ENCODE measurements at regions not wholly inside any gene's neighbourhood (a gene's known extent, or its start where the extent isn't known, plus 50 kb on each side); places are given as distances from the start of the nearest gene placed in this dataset.
"Not testable (repeated sequence)": the region's sequence is repeated elsewhere in the genome, so short reads cannot be mapped to it uniquely, and the experiment has no call there.

DNA sequence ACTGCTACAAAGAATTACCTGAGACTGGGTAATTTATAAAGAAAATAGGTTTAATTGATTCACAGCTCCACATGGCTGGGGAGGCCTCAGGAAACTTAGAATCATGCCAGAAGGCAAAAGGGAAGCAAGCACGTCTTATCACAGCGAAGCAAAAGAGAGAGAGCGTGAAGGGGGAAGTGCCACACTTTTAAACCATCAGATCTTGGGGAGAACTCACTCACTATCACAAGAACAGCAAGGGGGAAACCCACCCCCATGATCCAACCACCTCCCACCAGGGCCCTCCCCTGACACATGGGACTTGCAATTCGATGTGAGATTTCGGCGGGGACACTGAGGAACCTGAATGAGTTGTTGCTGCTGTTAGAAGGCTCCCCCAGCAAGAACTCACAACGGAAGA is 220.2 kb upstream of the PIEZO2 start:
- no peaks in the 10 kb centered on the region for H3K36me3 ChIP-seq
- no peak overlapping the region for H3K4me3 ChIP-seq
- no peaks in the 10 kb centered on the region for H3K9me3 ChIP-seq
- no peaks in the 10 kb centered on the region for H3K4me1 ChIP-seq
- no peak overlapping the region for H3K27ac ChIP-seq
- WGBS, 5 donors: 58 to 85% (median 71%) methylated on average over 7 of the region's 7 CpGs
- no peak for DNase-seq
- TF ChIP-seq CTCF (IDR thresholded peaks at IDR 0.05): no peak
- TF ChIP-seq EP300 (IDR thresholded peaks at IDR 0.05): no peak
- TF ChIP-seq POLR2A (IDR thresholded peaks at IDR 0.05): no peak
- no peak for TF ChIP-seq POLR2AphosphoS5 (IDR thresholded peaks at IDR 0.05)
- no peaks in the 10 kb centered on the region for H3K27me3 ChIP-seq
- intact Hi-C loops (cut with DNase I; ENCODE audit: low total_unique reads): no loop called here

- WGBS, 5 donors: 74 to 86% (median 80%) methylated on average over 4 of the region's 4 CpGs
- intact Hi-C loops (cut with DNase I; ENCODE audit: low total_unique reads): no loop called here
- no peaks in the 10 kb centered on the region for H3K9me3 ChIP-seq
- H3K4me1 ChIP-seq: no peaks in the 10 kb centered on the region
- no peak overlapping the region for H3K27ac ChIP-seq
- DNase-seq: no peak
- TF ChIP-seq CTCF (IDR thresholded peaks at IDR 0.05) (no peak), EP300 (IDR thresholded peaks at IDR 0.05) (no peak), POLR2A (IDR thresholded peaks at IDR 0.05) (no peak)
- H3K4me3 ChIP-seq: no peak overlapping the region
- H3K27me3 ChIP-seq: no peaks in the 10 kb centered on the region
- H3K36me3 ChIP-seq: no peaks in the 10 kb centered on the region
These were observed 218.7 kb upstream of the PIEZO2 start for GRCh38 chr18:11368020-11368419.

- no peaks in the 10 kb centered on the region for H3K36me3 ChIP-seq
- no peak for DNase-seq
- no peaks in the 10 kb centered on the region for H3K4me1 ChIP-seq
- no peaks in the 10 kb centered on the region for H3K27me3 ChIP-seq
- H3K4me3 ChIP-seq: no peak overlapping the region
- no peak overlapping the region for H3K27ac ChIP-seq
- TF ChIP-seq POLR2AphosphoS5 (IDR thresholded peaks at IDR 0.05) (no peak), CTCF (IDR thresholded peaks at IDR 0.05) (no peak), EP300 (IDR thresholded peaks at IDR 0.05) (no peak), POLR2A (IDR thresholded peaks at IDR 0.05) (no peak)
- intact Hi-C loops (cut with DNase I; ENCODE audit: low total_unique reads): no loop called here
- H3K9me3 ChIP-seq: no peaks in the 10 kb centered on the region
These were observed 218.0 kb upstream of the PIEZO2 start for GRCh38 chr18:11367351-11367750.

GRCh38 chr18:11366410-11366809 is 217.0 kb upstream of the PIEZO2 start:
- H3K27ac ChIP-seq: no peak overlapping the region
- no peak for TF ChIP-seq CTCF (IDR thresholded peaks at IDR 0.05)
- 52 to 67% (median 62%) methylated on average over 4 of the region's 4 CpGs for WGBS, 5 donors
- H3K9me3 ChIP-seq: no peaks in the 10 kb centered on the region
- no peak for DNase-seq
- no peak overlapping the region for H3K4me3 ChIP-seq
- intact Hi-C loops (cut with DNase I; ENCODE audit: low total_unique reads): no loop called here
- no peaks in the 10 kb centered on the region for H3K4me1 ChIP-seq
- no peaks in the 10 kb centered on the region for H3K27me3 ChIP-seq
- H3K36me3 ChIP-seq: no peaks in the 10 kb centered on the region

- intact Hi-C loops (cut with DNase I; ENCODE audit: low total_unique reads): no loop called here
These were observed 213.5 kb upstream of the PIEZO2 start for GRCh38 chr18:11362856-11363255.

DNA sequence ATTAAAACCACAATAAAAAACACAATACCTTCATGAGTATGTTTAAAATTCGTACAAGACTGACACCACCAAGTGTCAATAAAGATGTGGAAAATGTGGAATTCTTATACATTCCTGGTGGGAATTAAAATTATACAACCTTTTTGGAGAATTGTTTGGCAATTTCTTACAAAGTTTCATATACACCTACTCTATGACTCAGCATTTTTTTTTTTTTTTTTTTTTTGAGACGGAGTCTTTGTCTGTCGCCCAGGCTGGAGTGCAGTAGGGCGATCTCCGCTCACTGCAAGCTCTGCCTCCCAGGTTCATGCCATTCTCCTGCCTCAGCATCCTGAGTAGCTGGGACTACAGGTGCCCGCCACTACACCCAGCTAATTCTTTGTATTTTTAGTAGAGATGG is 212.5 kb upstream of the PIEZO2 start:
- intact Hi-C loops (cut with DNase I; ENCODE audit: low total_unique reads); H3K27ac ChIP-seq; H3K4me3 ChIP-seq; H3K9me3 ChIP-seq; DNase-seq; H3K27me3 ChIP-seq; H3K36me3 ChIP-seq; H3K4me1 ChIP-seq: not testable (repeated sequence)
- WGBS, 5 donors: 83 to 93% (median 90%) methylated on average over 6 of the region's 6 CpGs

More at GRCh38 chr18:11362856-11363255, 213.5 kb upstream of the PIEZO2 start:
- no peak for TF ChIP-seq POLR2AphosphoS5 (IDR thresholded peaks at IDR 0.05)
- no peak for TF ChIP-seq EP300 (IDR thresholded peaks at IDR 0.05)
- no peak for TF ChIP-seq POLR2A (IDR thresholded peaks at IDR 0.05)
- TF ChIP-seq CTCF (IDR thresholded peaks at IDR 0.05): no peak
- WGBS, 5 donors: 80 to 88% (median 85%) methylated on average over 1 of the region's 1 CpG
- Histone ChIP-seq H3K36me3 (no peaks in the 10 kb centered on the region), H3K4me3 (no peak overlapping the region), H3K4me1 (no peaks in the 10 kb centered on the region), H3K27ac (no peak overlapping the region), H3K9me3 (no peaks in the 10 kb centered on the region), H3K27me3 (no peaks in the 10 kb centered on the region)
- DNase-seq: no peak
